ENCODE measurements at regions not wholly inside any gene's neighbourhood (a gene's known extent, or its start where the extent isn't known, plus 50 kb on each side); places are given as distances from the start of the nearest gene placed in this dataset.
A peak's percentile ranks its signal among the peaks of the same experiment; 100 is the strongest.
"Not testable (repeated sequence)": the region's sequence is repeated elsewhere in the genome, so short reads cannot be mapped to it uniquely, and the experiment has no call there.

- ATAC-seq; POLR2A ChIA-PET; H3K27me3 Mint-ChIP-seq (ENCODE audit: low read depth); H3K27ac Mint-ChIP-seq; H3K36me3 Mint-ChIP-seq; H3K4me3 Mint-ChIP-seq; H3K9me3 Mint-ChIP-seq; DNase-seq (ENCODE audit: low spot score); CTCF ChIA-PET: not testable (repeated sequence)
- H3K4me1 Mint-ChIP-seq: peaks cover 13% of the 10 kb centered on the region
- TF ChIP-seq HMGA2 (CRISPR knock-in tag; IDR thresholded peaks at IDR 0.05): peak; percentile 97
These were observed 489.8 kb upstream of the TECRL start for GRCh38 chr4:64899030-64899429.

DNA sequence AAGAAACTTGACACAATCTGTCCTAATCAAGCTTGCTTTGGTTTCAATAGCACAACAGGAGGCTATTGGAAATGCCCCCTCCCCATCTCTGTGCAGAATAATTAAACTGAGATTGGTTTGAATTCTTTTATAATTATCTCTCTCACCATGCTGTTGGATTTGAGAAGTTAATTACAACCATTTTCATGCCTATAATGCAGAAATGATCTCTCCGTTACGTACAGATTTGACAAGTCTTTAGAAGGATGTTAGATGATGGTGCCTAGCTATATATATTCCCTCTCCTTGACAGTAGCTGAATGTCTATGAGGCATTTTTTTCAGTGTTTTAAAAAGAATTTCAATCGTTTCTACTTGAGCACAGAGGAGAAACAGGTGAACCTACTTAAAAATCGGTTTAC is 488.4 kb upstream of the TECRL start:
- DNase-seq (ENCODE audit: low spot score): no peak

More for the DNA sequence above, 488.4 kb upstream of the TECRL start:
- TF ChIP-seq TP53 (CRISPR knock-in tag; IDR thresholded peaks at IDR 0.05): no peak
- no peak for TF ChIP-seq KAT7 (CRISPR knock-in tag; IDR thresholded peaks at IDR 0.05; ENCODE audit: borderline replicate concordance)
- TF ChIP-seq ZNF138 (CRISPR knock-in tag; conservative IDR thresholded peaks at IDR 0.05): no peak
- no peak for TF ChIP-seq GRHL2 (CRISPR knock-in tag; IDR thresholded peaks at IDR 0.05; ENCODE audit: insufficient replicate concordance, severe bottlenecking)
- TF ChIP-seq ETV6 (CRISPR knock-in tag; IDR thresholded peaks at IDR 0.05): no peak
- no peak for TF ChIP-seq ZNF396 (CRISPR knock-in tag; IDR thresholded peaks at IDR 0.05; ENCODE audit: borderline replicate concordance)
- TF ChIP-seq NFYB (CRISPR knock-in tag; conservative IDR thresholded peaks at IDR 0.05; ENCODE audit: low read depth): no peak
- TF ChIP-seq NR3C1 (CRISPR knock-in tag; conservative IDR thresholded peaks at IDR 0.05; ENCODE audit: low read depth): no peak
- TF ChIP-seq CDX4 (CRISPR knock-in tag; IDR thresholded peaks at IDR 0.05; ENCODE audit: borderline replicate concordance): no peak
- TF ChIP-seq ZNF263 (CRISPR knock-in tag; IDR thresholded peaks at IDR 0.05; ENCODE audit: low read depth): no peak
- no peak for TF ChIP-seq HMGXB4 (CRISPR knock-in tag; IDR thresholded peaks at IDR 0.05)
- no peak for TF ChIP-seq E2F5 (CRISPR knock-in tag; IDR thresholded peaks at IDR 0.05)
- no peak for TF ChIP-seq MXD4 (CRISPR knock-in tag; IDR thresholded peaks at IDR 0.05; ENCODE audit: borderline replicate concordance)
- TF ChIP-seq ZNF425 (CRISPR knock-in tag; conservative IDR thresholded peaks at IDR 0.05): no peak
- TF ChIP-seq, protein P1, sequence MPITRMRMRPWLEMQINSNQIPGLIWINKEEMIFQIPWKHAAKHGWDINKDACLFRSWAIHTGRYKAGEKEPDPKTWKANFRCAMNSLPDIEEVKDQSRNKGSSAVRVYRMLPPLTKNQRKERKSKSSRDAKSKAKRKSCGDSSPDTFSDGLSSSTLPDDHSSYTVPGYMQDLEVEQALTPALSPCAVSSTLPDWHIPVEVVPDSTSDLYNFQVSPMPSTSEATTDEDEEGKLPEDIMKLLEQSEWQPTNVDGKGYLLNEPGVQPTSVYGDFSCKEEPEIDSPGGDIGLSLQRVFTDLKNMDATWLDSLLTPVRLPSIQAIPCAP (CRISPR knock-in tag; IDR thresholded peaks at IDR 0.05): no peak
- TF ChIP-seq ZNF532 (CRISPR knock-in tag; IDR thresholded peaks at IDR 0.05; ENCODE audit: borderline replicate concordance): no peak
- TF ChIP-seq FOXJ3 (CRISPR knock-in tag; IDR thresholded peaks at IDR 0.05; ENCODE audit: borderline replicate concordance): no peak
- Mint-ChIP-seq H3K4me3 (no peak overlapping the region), H3K27ac (no peak overlapping the region), H3K36me3 (peaks cover 6% of the 10 kb centered on the region), H3K27me3 (ENCODE audit: low read depth) (no peaks in the 10 kb centered on the region), H3K4me1 (peaks cover 13% of the 10 kb centered on the region), H3K9me3 (peaks cover 8% of the 10 kb centered on the region)
- no peak for ATAC-seq
- ChIA-PET CTCF (no interaction called here), POLR2A (no interaction called here)
